ENCODE measurements at regions not wholly inside any gene's neighbourhood (a gene's known extent, or its start where the extent isn't known, plus 50 kb on each side); places are given as distances from the start of the nearest gene placed in this dataset.

DNA sequence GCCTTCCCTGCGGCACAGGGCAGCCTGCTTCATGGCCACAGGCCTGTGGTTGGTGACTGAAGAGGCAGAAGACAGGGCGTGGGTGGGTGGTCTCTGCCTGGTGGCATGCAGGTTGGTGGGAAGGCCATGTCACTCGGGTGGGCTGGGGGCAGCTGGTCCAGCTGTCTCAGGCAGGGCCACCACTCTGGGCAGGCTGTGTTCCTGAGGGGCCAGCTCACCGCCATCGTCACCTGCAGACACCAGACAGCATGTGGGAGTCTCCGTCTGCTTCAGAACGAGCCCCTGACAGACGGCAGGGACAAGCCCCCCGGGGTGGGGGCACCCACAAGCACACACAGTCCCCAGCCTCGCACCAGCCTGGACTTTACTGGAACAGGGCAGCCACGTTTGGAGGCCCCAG is 750.1 kb downstream of the BRD1 start:
- no peak for DNase-seq (ENCODE audit: low read depth, low spot score)
- Histone ChIP-seq H3K27ac (no peak overlapping the region), H3K4me3 (no peak overlapping the region), H3K9me3 (ENCODE audit: low read depth, low read length) (no peaks in the 10 kb centered on the region), H3K36me3 (ENCODE audit: insufficient read depth, low read length) (no peaks in the 10 kb centered on the region), H3K9ac (ENCODE audit: insufficient read length) (no peak overlapping the region)
- TF ChIP-seq EZH2 (IDR thresholded peaks at IDR 0.05), result no peak
- TF ChIP-seq FOXP2 (optimal IDR thresholded peaks at IDR 0.05; ENCODE audit: control extremely low read depth, extremely low read length, insufficient read depth), result no peak
- TF ChIP-seq POLR2AphosphoS5 (IDR thresholded peaks at IDR 0.05; ENCODE audit: borderline replicate concordance, low read depth, low read length), result no peak

DNA sequence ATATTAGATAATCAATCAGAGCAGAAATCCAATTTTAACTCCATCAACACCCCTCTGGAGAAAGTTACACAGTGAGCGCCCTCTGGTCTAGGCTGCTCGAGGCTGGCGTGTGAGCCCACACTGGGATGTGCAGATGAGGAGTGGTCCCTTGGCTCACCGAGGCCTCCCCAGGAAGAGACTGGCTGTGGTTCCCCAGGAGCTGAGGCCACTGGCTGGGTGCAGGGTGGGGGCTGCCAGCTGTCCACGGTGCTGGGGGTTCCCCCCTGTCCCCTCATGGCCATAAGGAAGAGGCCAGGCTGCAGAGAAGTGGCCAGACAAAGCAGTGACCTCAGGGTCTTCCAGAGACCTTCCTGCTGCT is 750.7 kb downstream of the BRD1 start:
- no peaks in the 10 kb centered on the region for H3K9me3 ChIP-seq (ENCODE audit: low read depth, low read length)
- no peak overlapping the region for H3K4me3 ChIP-seq
- H3K27ac ChIP-seq, result no peak overlapping the region
- TF ChIP-seq POLR2AphosphoS5 (IDR thresholded peaks at IDR 0.05; ENCODE audit: borderline replicate concordance, low read depth, low read length) (no peak), EZH2 (IDR thresholded peaks at IDR 0.05) (no peak), FOXP2 (optimal IDR thresholded peaks at IDR 0.05; ENCODE audit: control extremely low read depth, extremely low read length, insufficient read depth) (no peak)
- H3K9ac ChIP-seq (ENCODE audit: insufficient read length), result no peak overlapping the region
- no peaks in the 10 kb centered on the region for H3K36me3 ChIP-seq (ENCODE audit: insufficient read depth, low read length)
- DNase-seq (ENCODE audit: low read depth, low spot score), result no peak

DNA sequence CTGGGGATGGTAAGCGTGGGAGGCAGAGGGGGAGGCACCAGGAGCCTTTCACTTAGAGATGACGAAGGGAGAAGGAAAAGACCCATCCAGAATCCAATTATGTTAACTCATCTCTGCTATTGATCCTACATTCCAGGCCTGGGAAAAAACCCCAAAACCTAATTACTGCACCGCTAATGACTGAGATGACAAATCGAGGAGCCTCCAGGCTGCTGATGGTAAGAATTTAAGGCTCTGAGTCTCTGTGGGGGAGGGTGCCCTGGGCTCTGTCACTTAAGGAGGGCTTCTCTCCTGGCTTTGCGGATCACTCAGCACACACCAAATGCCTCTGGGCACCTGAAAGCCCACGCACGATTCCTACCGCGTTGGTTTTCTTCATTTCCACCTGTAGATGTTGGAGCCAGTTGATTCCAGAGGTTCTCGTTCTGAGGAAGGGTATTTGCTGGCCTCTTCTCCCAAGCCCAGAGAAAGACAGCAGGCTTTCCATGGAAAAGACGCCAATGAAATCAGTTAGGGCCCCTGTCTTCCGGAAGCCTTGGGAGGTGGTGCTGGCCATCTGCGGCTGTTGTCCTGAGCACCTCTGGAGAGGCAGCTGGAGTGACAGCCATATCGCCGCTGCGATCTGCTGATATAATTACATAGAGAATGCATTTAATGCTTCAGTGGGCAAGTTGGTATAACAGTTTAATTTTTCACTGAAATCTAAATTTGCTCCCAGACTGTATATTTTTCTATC is 751.2 kb downstream of the BRD1 start:
- no peak for DNase-seq (ENCODE audit: low read depth, low spot score)
- Histone ChIP-seq H3K9ac (ENCODE audit: insufficient read length) (no peak overlapping the region), H3K27ac (no peak overlapping the region), H3K4me3 (no peak overlapping the region), H3K36me3 (ENCODE audit: insufficient read depth, low read length) (no peaks in the 10 kb centered on the region), H3K9me3 (ENCODE audit: low read depth, low read length) (no peaks in the 10 kb centered on the region)
- TF ChIP-seq FOXP2 (optimal IDR thresholded peaks at IDR 0.05; ENCODE audit: control extremely low read depth, extremely low read length, insufficient read depth) (no peak), EZH2 (IDR thresholded peaks at IDR 0.05) (no peak), POLR2AphosphoS5 (IDR thresholded peaks at IDR 0.05; ENCODE audit: borderline replicate concordance, low read depth, low read length) (no peak)

DNA sequence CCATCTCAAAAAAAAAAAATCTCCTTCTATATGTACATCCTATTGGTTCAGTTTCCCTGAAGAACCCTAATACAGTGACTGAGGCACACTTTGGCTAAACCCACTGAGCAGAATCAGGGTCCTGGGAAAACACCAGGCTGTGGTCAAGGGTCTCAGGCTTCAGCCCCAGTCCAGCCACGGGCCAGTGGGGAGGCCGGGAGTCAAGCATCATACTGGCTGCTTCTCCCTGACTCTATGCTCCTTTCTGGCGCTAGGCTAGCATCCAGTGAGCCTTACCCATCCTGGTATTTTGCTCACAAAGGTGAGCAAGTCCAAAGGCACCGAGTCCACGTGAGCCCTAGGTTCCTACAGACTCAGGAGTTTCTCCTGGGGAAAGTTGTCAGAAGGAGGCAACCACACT is 752.5 kb downstream of the BRD1 start:
- Histone ChIP-seq H3K4me3 (no peak overlapping the region), H3K27ac (no peak overlapping the region), H3K36me3 (ENCODE audit: insufficient read depth, low read length) (no peaks in the 10 kb centered on the region), H3K9me3 (ENCODE audit: low read depth, low read length) (no peaks in the 10 kb centered on the region), H3K9ac (ENCODE audit: insufficient read length) (no peak overlapping the region)
- no peak for DNase-seq (ENCODE audit: low read depth, low spot score)
- TF ChIP-seq EZH2 (IDR thresholded peaks at IDR 0.05) (no peak), FOXP2 (optimal IDR thresholded peaks at IDR 0.05; ENCODE audit: control extremely low read depth, extremely low read length, insufficient read depth) (no peak), POLR2AphosphoS5 (IDR thresholded peaks at IDR 0.05; ENCODE audit: borderline replicate concordance, low read depth, low read length) (no peak)

DNA sequence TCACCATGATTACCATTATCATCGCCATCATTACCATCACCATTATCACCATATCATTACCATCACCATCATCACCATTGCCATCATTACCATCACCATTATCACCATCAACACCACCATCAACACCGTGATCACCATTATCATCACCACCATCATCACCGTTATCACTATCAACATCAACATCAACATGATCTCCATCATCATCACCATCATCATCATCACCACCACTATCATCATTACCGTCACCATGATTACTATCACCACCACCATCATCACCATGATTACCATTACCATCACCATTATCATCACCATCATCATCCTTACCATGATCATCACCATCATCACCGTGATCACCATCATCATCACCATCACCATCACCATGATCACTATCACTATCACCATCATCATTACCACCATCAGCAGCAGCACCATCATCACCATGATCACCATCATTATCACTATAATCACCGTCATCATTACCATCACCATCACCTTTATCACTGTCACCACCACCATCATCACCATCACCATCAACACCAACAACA is 753.7 kb downstream of the BRD1 start:
- Histone ChIP-seq H3K27ac (no peak overlapping the region), H3K9me3 (ENCODE audit: low read depth, low read length) (no peaks in the 10 kb centered on the region), H3K9ac (ENCODE audit: insufficient read length) (no peak overlapping the region), H3K4me3 (no peak overlapping the region), H3K36me3 (ENCODE audit: insufficient read depth, low read length) (no peaks in the 10 kb centered on the region)
- no peak for TF ChIP-seq FOXP2 (optimal IDR thresholded peaks at IDR 0.05; ENCODE audit: control extremely low read depth, extremely low read length, insufficient read depth)
- no peak for DNase-seq (ENCODE audit: low read depth, low spot score)

DNA sequence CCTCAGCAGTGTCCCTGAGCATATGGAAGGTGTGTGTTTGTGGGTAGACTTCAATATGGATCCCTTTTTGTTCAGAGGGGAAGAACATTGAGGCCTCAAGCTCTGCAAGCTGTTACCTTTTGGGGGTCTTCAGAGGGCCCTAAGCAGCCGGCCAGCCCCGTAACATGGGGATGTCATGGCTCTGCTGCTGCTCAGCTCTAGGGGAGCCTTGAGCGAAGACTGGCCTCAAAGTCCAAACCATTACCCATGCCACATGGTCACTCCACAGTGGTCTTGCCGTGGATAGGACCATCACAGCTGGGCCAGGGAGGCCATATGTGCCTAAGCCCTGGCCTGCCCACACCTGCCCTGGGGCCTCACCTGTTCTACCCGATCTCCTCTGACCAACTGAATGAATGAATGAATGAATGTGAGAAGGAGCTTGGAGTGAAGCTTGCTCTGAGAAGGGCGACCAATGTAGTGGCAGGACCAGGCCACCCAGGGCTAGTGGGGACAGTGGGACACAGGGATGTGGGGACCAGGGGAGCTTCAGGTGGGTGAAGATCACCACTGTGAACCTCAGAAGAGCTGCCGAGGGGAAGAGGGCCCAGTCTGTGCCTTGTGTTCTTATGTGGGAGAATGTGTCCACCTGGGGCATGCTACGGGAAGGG is 754.6 kb downstream of the BRD1 start:
- H3K9me3 ChIP-seq (ENCODE audit: low read depth, low read length), result no peaks in the 10 kb centered on the region

DNA sequence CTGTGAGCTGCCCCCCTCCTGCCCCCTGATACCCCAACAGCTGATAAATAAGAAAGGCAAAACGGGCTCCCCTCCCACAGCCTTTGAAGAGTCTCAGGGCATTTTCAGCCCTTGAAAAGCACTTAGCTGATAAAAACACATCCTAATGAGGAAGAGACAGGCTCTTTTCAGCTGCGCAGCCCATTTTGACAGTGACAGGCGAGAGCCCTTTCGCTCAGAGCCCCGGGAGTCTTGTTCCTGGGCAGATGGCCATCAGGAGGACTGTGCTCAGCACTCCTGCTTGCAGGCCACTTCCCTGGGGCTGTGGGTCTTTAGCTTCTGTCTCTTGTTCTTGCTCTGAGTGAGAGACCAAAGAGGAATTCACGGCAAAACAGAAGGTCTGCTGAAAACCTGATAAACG is 757.2 kb downstream of the BRD1 start:
- TF ChIP-seq EZH2 (IDR thresholded peaks at IDR 0.05), result no peak
- no peak for TF ChIP-seq FOXP2 (optimal IDR thresholded peaks at IDR 0.05; ENCODE audit: control extremely low read depth, extremely low read length, insufficient read depth)
- no peak for TF ChIP-seq POLR2AphosphoS5 (IDR thresholded peaks at IDR 0.05; ENCODE audit: borderline replicate concordance, low read depth, low read length)
- Histone ChIP-seq H3K9me3 (ENCODE audit: low read depth, low read length) (no peaks in the 10 kb centered on the region), H3K4me3 (no peak overlapping the region), H3K9ac (ENCODE audit: insufficient read length) (no peak overlapping the region), H3K27ac (no peak overlapping the region), H3K36me3 (ENCODE audit: insufficient read depth, low read length) (no peaks in the 10 kb centered on the region)
- no peak for DNase-seq (ENCODE audit: low read depth, low spot score)

More for the DNA sequence above, 754.6 kb downstream of the BRD1 start:
- DNase-seq (ENCODE audit: low read depth, low spot score), result no peak
- Histone ChIP-seq H3K9ac (ENCODE audit: insufficient read length) (no peak overlapping the region), H3K4me3 (no peak overlapping the region), H3K27ac (no peak overlapping the region), H3K36me3 (ENCODE audit: insufficient read depth, low read length) (no peaks in the 10 kb centered on the region)
- TF ChIP-seq POLR2AphosphoS5 (IDR thresholded peaks at IDR 0.05; ENCODE audit: borderline replicate concordance, low read depth, low read length) (no peak), EZH2 (IDR thresholded peaks at IDR 0.05) (no peak), FOXP2 (optimal IDR thresholded peaks at IDR 0.05; ENCODE audit: control extremely low read depth, extremely low read length, insufficient read depth) (no peak)

DNA sequence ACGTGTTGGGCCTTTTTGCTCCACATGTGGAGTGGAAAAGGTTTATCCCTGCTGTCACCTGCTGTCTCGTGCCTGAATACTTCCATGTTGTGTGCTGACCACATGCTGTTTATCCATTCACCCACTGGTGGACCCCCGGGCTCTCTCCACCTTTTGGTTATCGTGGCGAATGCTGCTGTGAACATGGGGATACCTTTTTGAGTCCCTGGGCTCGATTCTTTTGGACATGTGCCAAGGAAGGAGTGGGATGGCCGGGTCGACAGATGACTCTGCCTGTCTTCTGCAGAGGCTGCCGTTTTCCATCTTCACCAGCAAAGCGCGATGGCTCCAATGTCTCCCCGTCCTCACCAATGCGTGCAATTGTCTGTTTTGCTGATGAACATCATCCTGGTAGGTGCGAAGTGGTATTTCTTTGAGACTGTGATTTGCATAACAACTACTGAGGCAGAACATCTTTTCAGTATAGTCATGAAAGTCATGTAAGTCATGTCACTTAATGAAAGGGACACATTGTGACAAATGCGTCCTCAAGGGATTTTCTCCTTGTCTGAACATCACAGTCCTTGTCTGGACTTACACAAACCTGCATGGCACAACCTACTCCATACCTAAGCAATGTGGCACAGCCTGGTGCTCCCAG is 758.7 kb downstream of the BRD1 start:
- H3K4me3 ChIP-seq, result no peak overlapping the region
- no peaks in the 10 kb centered on the region for H3K36me3 ChIP-seq (ENCODE audit: insufficient read depth, low read length)
- DNase-seq (ENCODE audit: low read depth, low spot score), result no peak
- H3K9me3 ChIP-seq (ENCODE audit: low read depth, low read length), result no peaks in the 10 kb centered on the region
- H3K9ac ChIP-seq (ENCODE audit: insufficient read length), result no peak overlapping the region
- no peak overlapping the region for H3K27ac ChIP-seq
- TF ChIP-seq POLR2AphosphoS5 (IDR thresholded peaks at IDR 0.05; ENCODE audit: borderline replicate concordance, low read depth, low read length), result no peak
- TF ChIP-seq EZH2 (IDR thresholded peaks at IDR 0.05), result no peak
- no peak for TF ChIP-seq FOXP2 (optimal IDR thresholded peaks at IDR 0.05; ENCODE audit: control extremely low read depth, extremely low read length, insufficient read depth)
